AG09319 (cell line): ENCODE measurements at regions not wholly inside any gene's neighbourhood (a gene's known extent, or its start where the extent isn't known, plus 50 kb on each side); places are given as distances from the start of the nearest gene placed in this dataset.

ENCODE experiments used
- DNase-seq: peaks from one replicate; pipeline ENCODE4 v3.0.0-alpha.2; 2010; ENCODE audit warnings: low read depth; ENCODE audit errors: extremely low read depth
- CTCF ChIP-seq: IDR thresholded peaks from 2 replicates; pipeline ENCODE4 v1.5.1; 2011; ENCODE audit warnings: low read depth, mild to moderate bottlenecking, inconsistent platforms, low read length, moderate library complexity

GRCh38 chr16:73505577-73505976 is 457.6 kb upstream of the ZFHX3 start:
- no peak for DNase-seq
- TF ChIP-seq CTCF: no peak

- no peak for DNase-seq
- TF ChIP-seq CTCF: no peak
These were observed 457.0 kb upstream of the ZFHX3 start for GRCh38 chr16:73504591-73505575.

- TF ChIP-seq CTCF: no peak
- DNase-seq: no peak
These were observed 455.2 kb upstream of the ZFHX3 start for GRCh38 chr16:73503093-73503492.

GRCh38 chr16:73499276-73499675 is 451.3 kb upstream of the ZFHX3 start:
- no peak for TF ChIP-seq CTCF
- DNase-seq: no peak

- DNase-seq: no peak
- TF ChIP-seq CTCF: no peak
These were observed 438.0 kb upstream of the ZFHX3 start for GRCh38 chr16:73485880-73486279.

GRCh38 chr16:73483934-73484711 is 436.2 kb upstream of the ZFHX3 start:
- DNase-seq: no peak
- no peak for TF ChIP-seq CTCF
